IPS-15b (cell line): ENCODE measurements at regions not wholly inside any gene's neighbourhood (a gene's known extent, or its start where the extent isn't known, plus 50 kb on each side); places are given as distances from the start of the nearest gene placed in this dataset.

Source experiments
- H3K27me3 ChIP-seq: one replicate; pipeline ENCODE4 v1.6.1; 2013; ENCODE audit warnings: low read length; ENCODE audit not compliant: control insufficient read depth, insufficient read depth
- H3K36me3 ChIP-seq: one replicate; pipeline ENCODE4 v1.6.1; 2013; ENCODE audit warnings: low read length; ENCODE audit not compliant: control insufficient read depth, insufficient read depth
- H3K4me1 ChIP-seq: one replicate; pipeline ENCODE4 v1.6.1; 2013; ENCODE audit warnings: mild to moderate bottlenecking, low read length; ENCODE audit not compliant: control insufficient read depth, insufficient read depth
- H3K4me3 ChIP-seq: one replicate; pipeline ENCODE4 v1.5.1; 2013; ENCODE audit warnings: low read depth, low read length
- H3K9ac ChIP-seq: one replicate; pipeline ENCODE4 v1.6.1; 2013; ENCODE audit warnings: low read depth, mild to moderate bottlenecking, low read length
- H3K9me3 ChIP-seq: one replicate; pipeline ENCODE4 v1.6.1; 2013; ENCODE audit warnings: mild to moderate bottlenecking, low read length; ENCODE audit not compliant: control insufficient read depth, insufficient read depth

- no peak overlapping the region for H3K4me3 ChIP-seq
- H3K36me3 ChIP-seq = no peaks in the 10 kb centered on the region
- H3K4me1 ChIP-seq = no peaks in the 10 kb centered on the region
- no peak overlapping the region for H3K9ac ChIP-seq
- H3K9me3 ChIP-seq = no peaks in the 10 kb centered on the region
- no peaks in the 10 kb centered on the region for H3K27me3 ChIP-seq
Measured at GRCh38 chr7:19488056-19488455, 220.8 kb downstream of the POLR1F start.

GRCh38 chr7:19482628-19483027, 226.2 kb downstream of the POLR1F start:
- Histone ChIP-seq H3K27me3 (no peaks in the 10 kb centered on the region), H3K36me3 (no peaks in the 10 kb centered on the region), H3K9ac (no peak overlapping the region), H3K9me3 (no peaks in the 10 kb centered on the region), H3K4me3 (no peak overlapping the region), H3K4me1 (no peaks in the 10 kb centered on the region)

GRCh38 chr7:19480383-19480782, 228.5 kb downstream of the POLR1F start:
- Histone ChIP-seq H3K27me3 (no peaks in the 10 kb centered on the region), H3K9me3 (no peaks in the 10 kb centered on the region), H3K36me3 (no peaks in the 10 kb centered on the region), H3K4me1 (no peaks in the 10 kb centered on the region), H3K9ac (no peak overlapping the region), H3K4me3 (no peak overlapping the region)

GRCh38 chr7:19470031-19470430, 238.8 kb downstream of the POLR1F start:
- Histone ChIP-seq H3K36me3 (no peaks in the 10 kb centered on the region), H3K9me3 (no peaks in the 10 kb centered on the region), H3K4me3 (no peak overlapping the region), H3K4me1 (no peaks in the 10 kb centered on the region), H3K27me3 (no peaks in the 10 kb centered on the region), H3K9ac (no peak overlapping the region)

- no peak overlapping the region for H3K4me3 ChIP-seq
- no peaks in the 10 kb centered on the region for H3K9me3 ChIP-seq
- H3K9ac ChIP-seq = no peak overlapping the region
- no peaks in the 10 kb centered on the region for H3K27me3 ChIP-seq
- no peaks in the 10 kb centered on the region for H3K4me1 ChIP-seq
- no peaks in the 10 kb centered on the region for H3K36me3 ChIP-seq
Measured at GRCh38 chr7:19465861-19466260, 243.0 kb downstream of the POLR1F start.

GRCh38 chr7:19464751-19465150, 244.1 kb downstream of the POLR1F start:
- H3K36me3 ChIP-seq = no peaks in the 10 kb centered on the region
- H3K4me3 ChIP-seq = no peak overlapping the region
- H3K9ac ChIP-seq = no peak overlapping the region
- H3K27me3 ChIP-seq = no peaks in the 10 kb centered on the region
- no peaks in the 10 kb centered on the region for H3K4me1 ChIP-seq
- H3K9me3 ChIP-seq = no peaks in the 10 kb centered on the region

GRCh38 chr7:19464241-19464640, 244.6 kb downstream of the POLR1F start:
- Histone ChIP-seq H3K9ac (no peak overlapping the region), H3K9me3 (no peaks in the 10 kb centered on the region), H3K36me3 (no peaks in the 10 kb centered on the region), H3K27me3 (no peaks in the 10 kb centered on the region), H3K4me1 (no peaks in the 10 kb centered on the region), H3K4me3 (no peak overlapping the region)

GRCh38 chr7:19463581-19463980, 245.3 kb downstream of the POLR1F start:
- Histone ChIP-seq H3K4me1 (no peaks in the 10 kb centered on the region), H3K9me3 (no peaks in the 10 kb centered on the region), H3K36me3 (no peaks in the 10 kb centered on the region), H3K4me3 (no peak overlapping the region), H3K27me3 (no peaks in the 10 kb centered on the region), H3K9ac (no peak overlapping the region)

- H3K4me1 ChIP-seq = no peaks in the 10 kb centered on the region
- H3K27me3 ChIP-seq = no peaks in the 10 kb centered on the region
- H3K9me3 ChIP-seq = no peaks in the 10 kb centered on the region
- H3K4me3 ChIP-seq = no peak overlapping the region
- H3K9ac ChIP-seq = no peak overlapping the region
- H3K36me3 ChIP-seq = no peaks in the 10 kb centered on the region
Measured at GRCh38 chr7:19455623-19456022, 253.2 kb downstream of the POLR1F start.

- no peak overlapping the region for H3K9ac ChIP-seq
- no peaks in the 10 kb centered on the region for H3K9me3 ChIP-seq
- no peaks in the 10 kb centered on the region for H3K27me3 ChIP-seq
- no peaks in the 10 kb centered on the region for H3K36me3 ChIP-seq
- no peak overlapping the region for H3K4me3 ChIP-seq
- H3K4me1 ChIP-seq = no peaks in the 10 kb centered on the region
Measured at GRCh38 chr7:19448091-19448490, 260.7 kb downstream of the POLR1F start.

GRCh38 chr7:19442016-19442785, 266.6 kb downstream of the POLR1F start:
- no peaks in the 10 kb centered on the region for H3K27me3 ChIP-seq
- H3K4me3 ChIP-seq = no peak overlapping the region
- no peaks in the 10 kb centered on the region for H3K9me3 ChIP-seq
- peaks cover 3% of the 10 kb centered on the region for H3K4me1 ChIP-seq
- no peak overlapping the region for H3K9ac ChIP-seq
- no peaks in the 10 kb centered on the region for H3K36me3 ChIP-seq

GRCh38 chr7:19439517-19439916, 269.3 kb downstream of the POLR1F start:
- no peak overlapping the region for H3K9ac ChIP-seq
- H3K9me3 ChIP-seq = no peaks in the 10 kb centered on the region
- H3K4me1 ChIP-seq = peaks cover 3% of the 10 kb centered on the region
- no peak overlapping the region for H3K4me3 ChIP-seq
- no peaks in the 10 kb centered on the region for H3K27me3 ChIP-seq
- no peaks in the 10 kb centered on the region for H3K36me3 ChIP-seq
